GM23248 (cell line): ENCODE measurements at regions not wholly inside any gene's neighbourhood (a gene's known extent, or its start where the extent isn't known, plus 50 kb on each side); places are given as distances from the start of the nearest gene placed in this dataset.

Experiments used
- EZH2 ChIP-seq: fragments of 200-600 bp; sonication (generic); IDR thresholded peaks from 2 replicates; pipeline ENCODE4 v1.6.1; 2018; ENCODE audit warnings: antibody characterized with exemption, mild to moderate bottlenecking; ENCODE audit not compliant: insufficient read depth, poor library complexity, severe bottlenecking
- EZH2phosphoT487 ChIP-seq: fragments of 200-600 bp; sonication (generic); IDR thresholded peaks from 2 replicates; pipeline ENCODE4 v1.6.1; 2018; ENCODE audit warnings: antibody characterized with exemption, moderate library complexity, mild to moderate bottlenecking, low read depth; ENCODE audit not compliant: insufficient read depth

GRCh38 chrX:20499763-20500162 is 233.1 kb upstream of the RPS6KA3 start:
- TF ChIP-seq EZH2: no peak
- no peak for TF ChIP-seq EZH2phosphoT487
